Keratinocyte (primary cell): ENCODE measurements at regions not wholly inside any gene's neighbourhood (a gene's known extent, or its start where the extent isn't known, plus 50 kb on each side); places are given as distances from the start of the nearest gene placed in this dataset.

Experiments used
- DNase-seq: peaks from one replicate; pipeline ENCODE4 v3.0.0-alpha.2; 2011; ENCODE audit warnings: low read depth, missing footprints, low spot score
- FAIRE-seq: peaks from 2 replicates; lab custom pipeline; 2011; peaks lifted over from hg19 to GRCh38; lab: Jason Lieb, UNC
- H2AFZ ChIP-seq: 2 replicates; pipeline ENCODE4 v1.6.0; 2012; ENCODE audit warnings: low read length, control low read depth, inconsistent platforms; ENCODE audit not compliant: control insufficient read depth
- H3K27ac ChIP-seq: 2 replicates; pipeline ENCODE4 v1.5.1; 2011; ENCODE audit warnings: low read length; ENCODE audit not compliant: control insufficient read depth, insufficient read depth
- H3K27me3 ChIP-seq: 3 replicates; pipeline ENCODE4 v1.6.0; 2011; ENCODE audit warnings: low read length; ENCODE audit not compliant: control insufficient read depth, insufficient read depth; ENCODE audit errors: extremely low read depth
- H3K36me3 ChIP-seq, 2 experiments: 2 replicates in 1 of 2; 3 replicates in 1 of 2; pipeline ENCODE4 v1.5.1; 2011; ENCODE audit warnings: low read length in 2 of 2, mild to moderate bottlenecking in 1 of 2; ENCODE audit not compliant: control insufficient read depth in 2 of 2, insufficient read depth in 2 of 2; ENCODE audit errors: extremely low read depth in 1 of 2
- H3K4me1 ChIP-seq: 3 replicates; pipeline ENCODE4 v1.5.1; 2011; ENCODE audit warnings: low read length; ENCODE audit not compliant: control insufficient read depth, insufficient read depth; ENCODE audit errors: extremely low read depth
- H3K4me2 ChIP-seq: 3 replicates; pipeline ENCODE4 v1.6.0; 2011; ENCODE audit warnings: low read depth, low read length; ENCODE audit not compliant: control insufficient read depth, insufficient read depth; ENCODE audit errors: extremely low read depth
- H3K4me3 ChIP-seq, 3 experiments: fragments of 200-600 bp in 1 of 3; sonication (generic) in 1 of 3; 2 replicates in 2 of 3; 3 replicates in 1 of 3; pipeline ENCODE4 v1.5.1; 2011 to 2016; ENCODE audit warnings: low read length in 3 of 3, mild to moderate bottlenecking in 3 of 3, control low read depth in 2 of 3, inconsistent platforms in 1 of 3, low read depth in 1 of 3, mixed read lengths in 1 of 3, mixed run types in 1 of 3, moderate library complexity in 1 of 3; ENCODE audit not compliant: control insufficient read depth in 2 of 3, insufficient read depth in 2 of 3; ENCODE audit errors: extremely low read depth in 1 of 3
- H3K79me2 ChIP-seq: 2 replicates; pipeline ENCODE4 v1.6.0; 2012; ENCODE audit warnings: low read length; ENCODE audit not compliant: control insufficient read depth, insufficient read depth
- H3K9ac ChIP-seq: 3 replicates; pipeline ENCODE4 v1.6.0; 2011; ENCODE audit warnings: low read length; ENCODE audit not compliant: control insufficient read depth, insufficient read depth; ENCODE audit errors: extremely low read depth
- H3K9me1 ChIP-seq: 3 replicates; pipeline ENCODE4 v1.6.0; 2011; ENCODE audit warnings: low read length; ENCODE audit not compliant: control insufficient read depth, insufficient read depth; ENCODE audit errors: extremely low read depth
- H3K9me3 ChIP-seq: 2 replicates; pipeline ENCODE4 v1.5.1; 2012; ENCODE audit warnings: low read depth, low read length; ENCODE audit not compliant: control insufficient read depth
- H4K20me1 ChIP-seq: 3 replicates; pipeline ENCODE4 v1.6.0; 2011; ENCODE audit warnings: low read length; ENCODE audit not compliant: control insufficient read depth, insufficient read depth; ENCODE audit errors: extremely low read depth
- CTCF ChIP-seq, 3 experiments: IDR thresholded peaks in 1 of 3; conservative IDR thresholded peaks in 1 of 3; optimal IDR thresholded peaks in 1 of 3; 2 replicates in 2 of 3; 3 replicates in 1 of 3; pipeline versions ENCODE3 to v1.5.1; 2011; ENCODE audit warnings: low read length in 3 of 3, mild to moderate bottlenecking in 3 of 3, moderate library complexity in 2 of 3, control low read depth in 1 of 3, inconsistent platforms in 1 of 3; ENCODE audit not compliant: insufficient read depth in 2 of 3; ENCODE audit errors: extremely low read depth in 1 of 3
- EZH2 ChIP-seq: IDR thresholded peaks from one replicate; pipeline ENCODE4 v1.6.1; 2012; ENCODE audit warnings: inconsistent platforms, mild to moderate bottlenecking, low read length, moderate library complexity
- dilution Hi-C: fragments of 300-500 bp; cut with MboI; formaldehyde crosslinking; loops from one replicate; pipeline ENCODE4 v1.7.0; 2020; ENCODE audit warnings: low sequenced_read_pairs; ENCODE audit not compliant: extremely low pct_ligation_motif_present

- H3K9ac ChIP-seq, result no peak overlapping the region
- no peak overlapping the region for H3K27ac ChIP-seq
- FAIRE-seq, result no peak
- H3K9me3 ChIP-seq, result no peaks in the 10 kb centered on the region
- H3K79me2 ChIP-seq, result no peaks in the 10 kb centered on the region
- TF ChIP-seq CTCF (optimal IDR thresholded peaks at IDR 0.05 in 1 of 3, IDR thresholded peaks at IDR 0.05 in 1 of 3, conservative IDR thresholded peaks at IDR 0.05 in 1 of 3; ENCODE audit: extremely low read depth in 1 of 3, insufficient read depth in 2 of 3, low read length in 3 of 3), result no peak
- TF ChIP-seq EZH2, result no peak
- H3K4me3 ChIP-seq, result no peak overlapping the region
- H3K27me3 ChIP-seq, result no peaks in the 10 kb centered on the region
- H2AFZ ChIP-seq, result no peak overlapping the region
- no peaks in the 10 kb centered on the region for H3K4me1 ChIP-seq
- DNase-seq, result no peak
- dilution Hi-C loops, result no loop called here
- no peak overlapping the region for H3K4me2 ChIP-seq
- H3K36me3 ChIP-seq, result no peaks in the 10 kb centered on the region
- H4K20me1 ChIP-seq, result no peaks in the 10 kb centered on the region
- no peaks in the 10 kb centered on the region for H3K9me1 ChIP-seq
These were observed 105.7 kb upstream of the GAREM1 start for GRCh38 chr18:32576296-32576916.

- H3K36me3 ChIP-seq, result no peaks in the 10 kb centered on the region
- no peaks in the 10 kb centered on the region for H3K9me3 ChIP-seq
- dilution Hi-C loops, result no loop called here
- no peaks in the 10 kb centered on the region for H4K20me1 ChIP-seq
- no peak for FAIRE-seq
- H3K4me1 ChIP-seq, result no peaks in the 10 kb centered on the region
- H3K9ac ChIP-seq, result no peak overlapping the region
- H3K4me2 ChIP-seq, result no peak overlapping the region
- no peak for TF ChIP-seq EZH2
- TF ChIP-seq CTCF (optimal IDR thresholded peaks at IDR 0.05 in 1 of 3, IDR thresholded peaks at IDR 0.05 in 1 of 3, conservative IDR thresholded peaks at IDR 0.05 in 1 of 3; ENCODE audit: extremely low read depth in 1 of 3, insufficient read depth in 2 of 3, low read length in 3 of 3), result no peak
- no peaks in the 10 kb centered on the region for H3K27me3 ChIP-seq
- H3K79me2 ChIP-seq, result no peaks in the 10 kb centered on the region
- no peak overlapping the region for H3K27ac ChIP-seq
- H2AFZ ChIP-seq, result no peak overlapping the region
- no peaks in the 10 kb centered on the region for H3K9me1 ChIP-seq
- no peak overlapping the region for H3K4me3 ChIP-seq
- no peak for DNase-seq
These were observed 96.3 kb upstream of the GAREM1 start for GRCh38 chr18:32566960-32567359.
